Mesothelial cell of epicardium (in vitro differentiated cells): ENCODE measurements at regions not wholly inside any gene's neighbourhood (a gene's known extent, or its start where the extent isn't known, plus 50 kb on each side); places are given as distances from the start of the nearest gene placed in this dataset.

ENCODE experiments used
- DNase-seq, 2 experiments: peaks; one replicate each; pipeline ENCODE4 v3.0.0; 2021; ENCODE audit warnings: low spot score in 2 of 2; ENCODE audit not compliant: unreplicated experiment in 2 of 2
- H3K27ac Mint-ChIP-seq: 2 replicates; pipeline ENCODE4 v1.8.0; 2021; ENCODE audit warnings: mixed read lengths
- H3K27me3 Mint-ChIP-seq: 2 replicates; pipeline ENCODE4 v1.8.0; 2021; ENCODE audit warnings: low read depth, mixed read lengths
- H3K36me3 Mint-ChIP-seq: 2 replicates; pipeline ENCODE4 v1.8.0; 2021; ENCODE audit warnings: mixed read lengths
- H3K4me1 Mint-ChIP-seq: 2 replicates; pipeline ENCODE4 v1.8.0; 2021; ENCODE audit warnings: mixed read lengths
- H3K4me3 Mint-ChIP-seq: 2 replicates; pipeline ENCODE4 v1.8.0; 2021; ENCODE audit warnings: mild to moderate bottlenecking, moderate library complexity, mixed read lengths
- H3K9me3 Mint-ChIP-seq: 2 replicates; pipeline ENCODE4 v1.8.0; 2021; ENCODE audit warnings: mixed read lengths
- TF ChIP-seq, protein P1 (sequence below): fragments of 200-600 bp; sonication (generic); IDR thresholded peaks from one replicate; pipeline ENCODE4 v1.5.0; 2021; ENCODE audit warnings: antibody characterized with exemption; ENCODE audit not compliant: unreplicated experiment

DNA sequence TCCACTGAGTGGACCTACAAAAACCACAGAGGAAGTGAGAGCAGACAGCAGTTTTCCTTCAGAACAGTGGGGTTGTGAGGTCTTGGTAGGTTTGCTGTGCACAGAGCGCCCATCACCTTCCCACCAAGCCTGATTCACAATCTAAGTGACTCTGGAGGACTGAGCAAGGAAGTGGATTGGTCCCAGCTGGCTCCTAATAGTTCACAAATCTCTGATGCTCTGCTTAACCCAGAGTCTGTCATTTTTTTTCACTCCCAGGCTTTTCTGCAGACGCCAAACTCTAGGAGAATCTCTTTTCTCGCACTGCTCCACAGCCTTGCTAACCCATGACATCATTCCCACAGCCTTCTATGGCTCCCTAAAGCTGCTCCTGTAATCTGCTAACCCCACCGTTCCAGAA lies 280.4 kb downstream of the C1D start:
- H3K27me3 Mint-ChIP-seq: peaks cover 46% of the 10 kb centered on the region
- TF ChIP-seq, protein P1, sequence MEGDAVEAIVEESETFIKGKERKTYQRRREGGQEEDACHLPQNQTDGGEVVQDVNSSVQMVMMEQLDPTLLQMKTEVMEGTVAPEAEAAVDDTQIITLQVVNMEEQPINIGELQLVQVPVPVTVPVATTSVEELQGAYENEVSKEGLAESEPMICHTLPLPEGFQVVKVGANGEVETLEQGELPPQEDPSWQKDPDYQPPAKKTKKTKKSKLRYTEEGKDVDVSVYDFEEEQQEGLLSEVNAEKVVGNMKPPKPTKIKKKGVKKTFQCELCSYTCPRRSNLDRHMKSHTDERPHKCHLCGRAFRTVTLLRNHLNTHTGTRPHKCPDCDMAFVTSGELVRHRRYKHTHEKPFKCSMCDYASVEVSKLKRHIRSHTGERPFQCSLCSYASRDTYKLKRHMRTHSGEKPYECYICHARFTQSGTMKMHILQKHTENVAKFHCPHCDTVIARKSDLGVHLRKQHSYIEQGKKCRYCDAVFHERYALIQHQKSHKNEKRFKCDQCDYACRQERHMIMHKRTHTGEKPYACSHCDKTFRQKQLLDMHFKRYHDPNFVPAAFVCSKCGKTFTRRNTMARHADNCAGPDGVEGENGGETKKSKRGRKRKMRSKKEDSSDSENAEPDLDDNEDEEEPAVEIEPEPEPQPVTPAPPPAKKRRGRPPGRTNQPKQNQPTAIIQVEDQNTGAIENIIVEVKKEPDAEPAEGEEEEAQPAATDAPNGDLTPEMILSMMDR: no peak

DNA sequence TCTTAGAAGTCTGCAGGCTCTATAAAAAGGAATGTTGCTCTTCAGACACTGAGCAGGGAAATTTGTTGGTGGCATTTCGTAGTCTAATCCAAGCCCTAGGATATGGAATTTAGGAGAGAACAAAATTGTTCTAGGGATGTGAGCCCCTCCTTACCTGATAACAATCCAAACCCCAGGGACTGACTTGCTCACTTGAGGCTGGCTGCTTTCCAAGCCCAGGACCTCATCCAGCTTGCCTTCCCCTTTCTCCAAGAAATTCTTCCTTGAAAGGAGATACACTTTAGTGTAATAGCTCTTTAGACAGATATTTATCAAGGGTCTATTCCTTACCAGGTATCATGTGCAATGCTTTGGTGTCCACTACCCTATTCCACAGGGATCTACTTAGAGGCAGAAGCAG lies 279.8 kb downstream of the C1D start:
- Mint-ChIP-seq H3K27me3 (peaks cover 51% of the 10 kb centered on the region), H3K4me1 (peaks cover 1% of the 10 kb centered on the region), H3K27ac (no peak overlapping the region), H3K4me3 (no peak overlapping the region), H3K9me3 (no peaks in the 10 kb centered on the region), H3K36me3 (no peaks in the 10 kb centered on the region)
- DNase-seq: no peak
- TF ChIP-seq, protein P1: no peak

More for the DNA sequence above, 280.4 kb downstream of the C1D start:
- Mint-ChIP-seq H3K36me3 (no peaks in the 10 kb centered on the region), H3K4me1 (peaks cover 1% of the 10 kb centered on the region), H3K27ac (no peak overlapping the region), H3K9me3 (no peaks in the 10 kb centered on the region), H3K4me3 (no peak overlapping the region)
- no peak for DNase-seq

DNA sequence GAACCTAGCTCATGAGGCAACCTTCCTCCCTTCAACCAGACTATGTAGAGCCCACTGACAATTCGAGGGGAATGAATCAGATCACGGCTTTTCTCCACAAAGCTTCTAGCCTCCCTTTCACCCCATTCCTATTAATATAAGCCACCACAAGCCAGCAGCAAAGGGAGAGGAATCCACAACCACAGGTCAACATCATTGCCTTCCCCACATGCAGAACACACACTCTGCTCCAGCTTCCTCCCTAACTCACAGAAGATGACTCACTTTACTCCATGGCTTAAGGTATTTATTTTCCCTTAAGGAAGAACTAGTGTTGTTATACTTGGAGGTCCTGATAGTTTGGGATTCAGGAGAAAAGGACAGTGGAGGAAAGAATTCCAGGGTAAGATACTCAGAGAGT lies 272.2 kb downstream of the C1D start:
- peaks cover 51% of the 10 kb centered on the region for H3K27me3 Mint-ChIP-seq
- no peaks in the 10 kb centered on the region for H3K36me3 Mint-ChIP-seq
- DNase-seq: no peak
- no peak overlapping the region for H3K4me3 Mint-ChIP-seq
- no peaks in the 10 kb centered on the region for H3K9me3 Mint-ChIP-seq
- peaks cover 2% of the 10 kb centered on the region for H3K4me1 Mint-ChIP-seq
- TF ChIP-seq, protein P1: no peak
- no peak overlapping the region for H3K27ac Mint-ChIP-seq

DNA sequence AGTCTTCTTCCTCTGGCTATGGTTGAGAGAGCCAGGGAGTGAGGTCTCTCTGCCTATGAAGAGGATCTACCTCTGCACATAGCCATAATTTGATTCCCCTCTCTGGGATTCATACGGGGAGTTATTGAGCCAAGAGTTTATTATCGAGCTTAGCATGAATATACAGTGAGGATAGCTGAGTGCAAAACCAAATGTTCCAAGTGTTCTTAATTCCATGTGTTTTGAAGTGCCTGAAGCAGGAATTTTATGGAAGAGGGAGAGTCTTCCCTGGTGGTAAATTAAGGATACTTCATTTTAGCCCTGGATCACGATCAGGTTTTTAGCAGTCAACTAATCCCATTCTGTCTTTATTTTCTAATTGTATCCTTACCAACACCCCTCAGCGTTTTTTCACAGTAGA lies 270.6 kb downstream of the C1D start:
- Mint-ChIP-seq H3K27me3 (peaks cover 40% of the 10 kb centered on the region), H3K36me3 (no peaks in the 10 kb centered on the region), H3K9me3 (no peaks in the 10 kb centered on the region), H3K4me3 (no peak overlapping the region), H3K4me1 (peaks cover 2% of the 10 kb centered on the region), H3K27ac (no peak overlapping the region)
- DNase-seq: no peak
- TF ChIP-seq, protein P1: no peak

DNA sequence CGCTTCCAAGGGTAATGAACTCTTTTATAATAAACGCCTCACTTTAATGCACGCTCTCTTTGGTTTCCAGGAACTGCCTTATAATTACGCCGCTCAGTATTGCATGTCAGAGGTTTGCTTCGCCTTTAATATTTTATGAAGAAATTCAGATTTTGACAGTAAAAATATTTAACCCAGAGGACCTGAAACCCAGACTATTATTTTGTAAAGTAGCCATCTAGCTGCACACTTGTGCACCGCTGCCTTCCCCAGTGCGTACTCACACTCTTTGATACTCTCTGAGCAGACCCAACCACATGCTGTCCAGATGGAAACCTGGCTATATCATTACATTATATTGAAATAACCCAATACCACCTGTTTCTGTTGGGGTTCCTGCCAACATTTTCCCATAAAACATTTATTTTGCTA lies 270.1 kb downstream of the C1D start:
- Mint-ChIP-seq H3K4me3 (no peak overlapping the region), H3K9me3 (no peaks in the 10 kb centered on the region), H3K27ac (no peak overlapping the region), H3K4me1 (peaks cover 7% of the 10 kb centered on the region), H3K27me3 (peaks cover 35% of the 10 kb centered on the region), H3K36me3 (no peaks in the 10 kb centered on the region)
- TF ChIP-seq, protein P1: no peak
- no peak for DNase-seq
